ENCODE measurements at regions not wholly inside any gene's neighbourhood (a gene's known extent, or its start where the extent isn't known, plus 50 kb on each side); places are given as distances from the start of the nearest gene placed in this dataset.
A peak's percentile ranks its signal among the peaks of the same experiment; 100 is the strongest.

- WGBS (ENCODE audit: insufficient coverage, insufficient replicate concordance, low lambda C conversion rate, missing lambda C conversion rate) = 44% methylated on average over 3 of the region's 3 CpGs
- DNase-seq (ENCODE audit: low read depth, low spot score) (no peak), ATAC-seq (peak; percentile 28), FAIRE-seq (no peak)
- no peak overlapping the region for H3K4me3 ChIP-seq
- H3K27me3 ChIP-seq (replicated peaks in 1 of 2; ENCODE audit: control insufficient read depth in 2 of 2, insufficient read depth in 2 of 2, low read length in 1 of 2) = no peaks in the 10 kb centered on the region; a peak in 2 of 4 replicates
- no peak overlapping the region for H3K27ac ChIP-seq (ENCODE audit: control insufficient read depth, insufficient read depth)
- ChIA-PET SMC1A (ENCODE audit: uncharacterized antibody, unreplicated experiment) (interaction anchor here (1.8 kb wide), 1 partner anchor 62 kb away, joined by 5 read pairs; the partner anchor contains the start of gene NDUFS5), POLR2A (no interaction called here), RAD21 (ENCODE audit: unreplicated experiment) (interaction anchor here (1.0 kb wide), 1 partner anchor 103 kb away, joined by 3 read pairs; no protein-coding TSS in a partner anchor), CTCF (interaction anchor here (0.6 to 6.4 kb wide), 9 partner anchors 10 to 159 kb away, joined by 3 to 52 read pairs (median 3); no protein-coding TSS in a partner anchor)
- no peak overlapping the region for H3K4me2 ChIP-seq (ENCODE audit: control insufficient read depth, insufficient read depth)
- H3K4me1 ChIP-seq (ENCODE audit: control insufficient read depth, insufficient read depth, low read length) = peaks cover 13% of the 10 kb centered on the region
- H2AFZ ChIP-seq (ENCODE audit: control insufficient read depth, low read depth, low read length) = no peak overlapping the region
- no peaks in the 10 kb centered on the region for H4K20me1 ChIP-seq (ENCODE audit: control insufficient read depth, insufficient read depth)
- TF ChIP-seq CTCF (IDR thresholded peaks at IDR 0.05 in 2 of 3, conservative IDR thresholded peaks at IDR 0.05 in 1 of 3; ENCODE audit: control insufficient read depth in 2 of 3, extremely low read depth in 1 of 3, insufficient read depth in 1 of 3, low read depth in 3 of 3, low read length in 3 of 3) = peak in 1 of 3 experiments; percentile 15; a peak in 1 of 6 replicates
- no peak for TF ChIP-seq NFXL1 (IDR thresholded peaks at IDR 0.05; ENCODE audit: borderline replicate concordance)
- no peak for TF ChIP-seq YBX1 (IDR thresholded peaks at IDR 0.05)
- TF ChIP-seq KDM1A (IDR thresholded peaks at IDR 0.05; ENCODE audit: borderline replicate concordance) = no peak
- no peaks in the 10 kb centered on the region for H3K36me3 ChIP-seq (ENCODE audit: control insufficient read depth in 2 of 2, insufficient read depth in 2 of 2, low read length in 1 of 2)
- no peak overlapping the region for H3K9ac ChIP-seq (ENCODE audit: control insufficient read depth, insufficient read depth, low read length)
- no peaks in the 10 kb centered on the region for H3K79me2 ChIP-seq (ENCODE audit: control insufficient read depth, insufficient read depth, low read length)
- BruUV-seq (replicated peaks) = no TSS peak
- in situ Hi-C loops (cut with MboI) (no loop called here), intact Hi-C loops (cut with micrococcal nuclease; ENCODE audit: unreplicated experiment) (no loop called here)
- H3K9me3 ChIP-seq (replicated peaks; ENCODE audit: control insufficient read depth, insufficient read depth, low read length) = no peaks in the 10 kb centered on the region
These were observed 62.5 kb downstream of the NDUFS5 start for GRCh38 chr1:39088658-39089057.

Data from GM12878 (cell line).